HG02571 (cell line): ENCODE measurements at regions not wholly inside any gene's neighbourhood (a gene's known extent, or its start where the extent isn't known, plus 50 kb on each side); places are given as distances from the start of the nearest gene placed in this dataset.

Experiments
- ATAC-seq: cut with Tn5 transposase; IDR thresholded peaks from one replicate; pipeline ENCODE4 v1.9.1; 2021; ENCODE audit warnings: mild to moderate bottlenecking, moderate library complexity; ENCODE audit not compliant: unreplicated experiment

GRCh38 chr3:106376016-106376570 is 507.3 kb upstream of the CBLB start:
- no peak for ATAC-seq

- no peak for ATAC-seq
Observed at GRCh38 chr3:106379251-106379750, 510.5 kb upstream of the CBLB start.

- ATAC-seq, result no peak
Observed at GRCh38 chr3:106380232-106380631, 511.4 kb upstream of the CBLB start.

GRCh38 chr3:106381286-106381938 is 512.6 kb upstream of the CBLB start:
- ATAC-seq, result no peak

- ATAC-seq, result no peak
Observed at GRCh38 chr3:106381939-106382335, 513.1 kb upstream of the CBLB start.

GRCh38 chr3:106386050-106386449 is 517.2 kb upstream of the CBLB start:
- ATAC-seq, result no peak

- ATAC-seq, result no peak
Observed at GRCh38 chr3:106392915-106393314, 524.1 kb upstream of the CBLB start.

- ATAC-seq, result no peak
Observed at GRCh38 chr3:106397006-106397405, 528.2 kb upstream of the CBLB start.

- no peak for ATAC-seq
Observed at GRCh38 chr3:106398891-106399600, 530.2 kb upstream of the CBLB start.

- ATAC-seq, result no peak
Observed at GRCh38 chr3:106399761-106400160, 530.9 kb upstream of the CBLB start.

- ATAC-seq, result no peak
Observed at GRCh38 chr3:106401666-106402490, 533.1 kb upstream of the CBLB start.

- no peak for ATAC-seq
Observed at GRCh38 chr3:106403371-106404145, 534.7 kb upstream of the CBLB start.

- ATAC-seq, result no peak
Observed at GRCh38 chr3:106413683-106414082, 544.9 kb upstream of the CBLB start.

GRCh38 chr3:106420628-106421027 is 551.8 kb upstream of the CBLB start:
- no peak for ATAC-seq

GRCh38 chr3:106421426-106421825 is 552.6 kb upstream of the CBLB start:
- no peak for ATAC-seq

GRCh38 chr3:106421909-106422308 is 553.1 kb upstream of the CBLB start:
- ATAC-seq, result no peak

GRCh38 chr3:106423321-106424225 is 554.8 kb upstream of the CBLB start:
- no peak for ATAC-seq

GRCh38 chr3:106425026-106425425 is 556.2 kb upstream of the CBLB start:
- no peak for ATAC-seq

- no peak for ATAC-seq
Observed at GRCh38 chr3:106425916-106426315, 557.1 kb upstream of the CBLB start.
